ENCODE measurements at regions not wholly inside any gene's neighbourhood (a gene's known extent, or its start where the extent isn't known, plus 50 kb on each side); places are given as distances from the start of the nearest gene placed in this dataset.
"Not testable (repeated sequence)": the region's sequence is repeated elsewhere in the genome, so short reads cannot be mapped to it uniquely, and the experiment has no call there.

DNA sequence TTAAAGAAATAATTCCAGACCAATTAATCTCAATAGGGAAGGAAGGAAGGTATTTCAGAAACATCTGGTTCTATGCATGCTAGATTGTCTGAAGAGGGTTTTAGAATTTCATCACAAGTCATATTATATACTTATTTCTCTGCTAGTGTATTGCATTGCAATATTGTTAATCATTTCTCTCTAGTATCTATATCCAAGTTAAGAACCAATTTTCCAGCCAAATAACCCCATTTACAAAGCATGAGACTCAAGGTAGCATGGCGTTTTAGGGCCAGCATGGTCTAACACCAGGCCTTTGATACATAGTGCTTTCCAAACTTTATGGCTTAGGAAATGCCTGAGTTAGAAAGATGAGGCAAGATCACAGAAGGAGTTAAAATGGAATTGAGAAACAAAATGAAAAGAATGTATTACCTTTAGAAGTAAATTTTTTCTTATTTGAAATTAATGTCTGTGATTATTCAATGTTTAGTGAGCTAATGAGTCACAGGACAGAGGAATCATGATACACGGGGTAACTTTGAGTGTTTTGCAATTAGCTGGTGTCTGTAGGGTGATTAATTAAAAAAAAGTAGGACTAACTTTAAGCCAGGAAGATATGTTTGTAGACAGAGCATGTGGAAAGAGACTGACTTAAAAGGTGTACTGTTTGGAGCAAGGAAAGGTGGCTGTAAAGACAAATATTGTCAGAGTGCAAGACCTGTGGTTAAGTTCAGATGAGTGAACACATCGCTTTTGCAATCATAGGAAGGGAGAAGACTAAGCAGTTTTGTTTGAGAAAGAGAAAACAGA, 1006.2 kb upstream of the CITED2 start:
- no peak for DNase-seq (ENCODE audit: low spot score)
- TF ChIP-seq, protein P1, sequence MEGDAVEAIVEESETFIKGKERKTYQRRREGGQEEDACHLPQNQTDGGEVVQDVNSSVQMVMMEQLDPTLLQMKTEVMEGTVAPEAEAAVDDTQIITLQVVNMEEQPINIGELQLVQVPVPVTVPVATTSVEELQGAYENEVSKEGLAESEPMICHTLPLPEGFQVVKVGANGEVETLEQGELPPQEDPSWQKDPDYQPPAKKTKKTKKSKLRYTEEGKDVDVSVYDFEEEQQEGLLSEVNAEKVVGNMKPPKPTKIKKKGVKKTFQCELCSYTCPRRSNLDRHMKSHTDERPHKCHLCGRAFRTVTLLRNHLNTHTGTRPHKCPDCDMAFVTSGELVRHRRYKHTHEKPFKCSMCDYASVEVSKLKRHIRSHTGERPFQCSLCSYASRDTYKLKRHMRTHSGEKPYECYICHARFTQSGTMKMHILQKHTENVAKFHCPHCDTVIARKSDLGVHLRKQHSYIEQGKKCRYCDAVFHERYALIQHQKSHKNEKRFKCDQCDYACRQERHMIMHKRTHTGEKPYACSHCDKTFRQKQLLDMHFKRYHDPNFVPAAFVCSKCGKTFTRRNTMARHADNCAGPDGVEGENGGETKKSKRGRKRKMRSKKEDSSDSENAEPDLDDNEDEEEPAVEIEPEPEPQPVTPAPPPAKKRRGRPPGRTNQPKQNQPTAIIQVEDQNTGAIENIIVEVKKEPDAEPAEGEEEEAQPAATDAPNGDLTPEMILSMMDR (IDR thresholded peaks at IDR 0.05; ENCODE audit: extremely low read depth, insufficient read depth, missing control alignments) = no peak
- in situ Hi-C loops (cut with MboI; ENCODE audit: low pct_unique_long_range_greater_than_20kb, low sequenced_read_pairs, unreplicated experiment) = no loop called here

GRCh38 chr6:140379919-140380318, 1005.5 kb upstream of the CITED2 start:
- DNase-seq (ENCODE audit: low spot score) = no peak
- TF ChIP-seq, protein P1 (IDR thresholded peaks at IDR 0.05; ENCODE audit: extremely low read depth, insufficient read depth, missing control alignments) = no peak
- in situ Hi-C loops (cut with MboI; ENCODE audit: low pct_unique_long_range_greater_than_20kb, low sequenced_read_pairs, unreplicated experiment) = no loop called here

GRCh38 chr6:140376209-140376608, 1001.8 kb upstream of the CITED2 start:
- TF ChIP-seq, protein P1 (IDR thresholded peaks at IDR 0.05; ENCODE audit: extremely low read depth, insufficient read depth, missing control alignments) = no peak
- in situ Hi-C loops (cut with MboI; ENCODE audit: low pct_unique_long_range_greater_than_20kb, low sequenced_read_pairs, unreplicated experiment) = no loop called here
- DNase-seq (ENCODE audit: low spot score) = no peak

DNA sequence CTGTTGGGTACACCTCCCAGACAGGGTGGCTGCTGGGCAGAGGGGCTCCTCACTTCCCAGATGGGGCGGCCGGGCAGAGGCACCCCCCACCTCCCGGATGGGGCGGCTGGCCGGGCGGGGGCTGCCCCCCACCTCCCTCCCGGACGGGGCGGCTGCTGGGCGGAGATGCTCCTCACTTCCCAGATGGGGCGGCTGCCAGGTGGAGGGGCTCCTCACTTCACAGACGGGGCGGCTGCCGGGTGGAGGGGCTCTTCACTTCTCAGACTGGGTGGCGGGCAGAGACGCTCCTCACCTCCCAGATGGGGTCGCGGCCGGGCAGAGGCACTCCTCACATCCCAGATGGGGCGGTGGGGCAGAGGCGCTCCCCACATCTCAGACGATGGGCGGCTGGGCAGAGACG, 999.3 kb upstream of the CITED2 start:
- in situ Hi-C loops (cut with MboI; ENCODE audit: low pct_unique_long_range_greater_than_20kb, low sequenced_read_pairs, unreplicated experiment); DNase-seq (ENCODE audit: low spot score): not testable (repeated sequence)

GRCh38 chr6:140372064-140372463, 997.6 kb upstream of the CITED2 start:
- no peak for DNase-seq (ENCODE audit: low spot score)
- TF ChIP-seq, protein P1 (IDR thresholded peaks at IDR 0.05; ENCODE audit: extremely low read depth, insufficient read depth, missing control alignments) = no peak
- in situ Hi-C loops (cut with MboI; ENCODE audit: low pct_unique_long_range_greater_than_20kb, low sequenced_read_pairs, unreplicated experiment) = no loop called here

GRCh38 chr6:140370976-140371870, 996.8 kb upstream of the CITED2 start:
- DNase-seq (ENCODE audit: low spot score) = no peak
- in situ Hi-C loops (cut with MboI; ENCODE audit: low pct_unique_long_range_greater_than_20kb, low sequenced_read_pairs, unreplicated experiment) = no loop called here
- TF ChIP-seq, protein P1 (IDR thresholded peaks at IDR 0.05; ENCODE audit: extremely low read depth, insufficient read depth, missing control alignments) = no peak

GRCh38 chr6:140370441-140370840, 996.0 kb upstream of the CITED2 start:
- DNase-seq (ENCODE audit: low spot score) = no peak
- in situ Hi-C loops (cut with MboI; ENCODE audit: low pct_unique_long_range_greater_than_20kb, low sequenced_read_pairs, unreplicated experiment) = no loop called here
- TF ChIP-seq, protein P1 (IDR thresholded peaks at IDR 0.05; ENCODE audit: extremely low read depth, insufficient read depth, missing control alignments) = no peak
